ENCODE measurements at regions not wholly inside any gene's neighbourhood (a gene's known extent, or its start where the extent isn't known, plus 50 kb on each side); places are given as distances from the start of the nearest gene placed in this dataset.

GRCh38 chr1:157247005-157247763, 109.0 kb upstream of the ETV3 start:
- Histone ChIP-seq H3F3A (ENCODE audit: control insufficient read depth, insufficient read depth) (no peaks in the 10 kb centered on the region), H3K9me3 (ENCODE audit: control insufficient read depth, insufficient read depth, low read length) (no peaks in the 10 kb centered on the region), H3K4me3 (ENCODE audit: low read length) (no peak overlapping the region), H3K79me2 (ENCODE audit: control insufficient read depth, low read length) (no peaks in the 10 kb centered on the region), H3K27me3 (ENCODE audit: control insufficient read depth, low read length) (peaks cover 3% of the 10 kb centered on the region; the same call in 1 of the 2 replicates), H3K4me1 (ENCODE audit: control insufficient read depth, low read length) (no peaks in the 10 kb centered on the region), H3K27ac (ENCODE audit: low read depth, low read length) (no peak overlapping the region), H3K4me2 (ENCODE audit: low read length) (no peak overlapping the region), H3K36me3 (ENCODE audit: control insufficient read depth, low read length) (no peaks in the 10 kb centered on the region), H4K20me1 (ENCODE audit: control insufficient read depth, insufficient read depth, low read depth, low read length) (no peaks in the 10 kb centered on the region), H3K9me2 (replicated peaks; ENCODE audit: control insufficient read depth, low read length) (no peaks in the 10 kb centered on the region)
- TF ChIP-seq CTCF (IDR thresholded peaks at IDR 0.05; ENCODE audit: low read depth, low read length, poor library complexity, severe bottlenecking) (no peak), EZH2phosphoT487 (IDR thresholded peaks at IDR 0.05; ENCODE audit: borderline replicate concordance, low read length) (no peak)

- Histone ChIP-seq H3K4me3 (ENCODE audit: low read length) (no peak overlapping the region), H3K9me3 (ENCODE audit: control insufficient read depth, insufficient read depth, low read length) (no peaks in the 10 kb centered on the region), H3K9me2 (replicated peaks; ENCODE audit: control insufficient read depth, low read length) (no peaks in the 10 kb centered on the region), H3F3A (ENCODE audit: control insufficient read depth, insufficient read depth) (no peaks in the 10 kb centered on the region), H3K79me2 (ENCODE audit: control insufficient read depth, low read length) (no peaks in the 10 kb centered on the region), H3K27ac (ENCODE audit: low read depth, low read length) (no peak overlapping the region), H3K4me1 (ENCODE audit: control insufficient read depth, low read length) (no peaks in the 10 kb centered on the region), H4K20me1 (ENCODE audit: control insufficient read depth, insufficient read depth, low read depth, low read length) (no peaks in the 10 kb centered on the region), H3K27me3 (ENCODE audit: control insufficient read depth, low read length) (no peaks in the 10 kb centered on the region), H3K4me2 (ENCODE audit: low read length) (no peak overlapping the region), H3K36me3 (ENCODE audit: control insufficient read depth, low read length) (no peaks in the 10 kb centered on the region)
- TF ChIP-seq CTCF (IDR thresholded peaks at IDR 0.05; ENCODE audit: low read depth, low read length, poor library complexity, severe bottlenecking) (no peak), EZH2phosphoT487 (IDR thresholded peaks at IDR 0.05; ENCODE audit: borderline replicate concordance, low read length) (no peak)
These were observed 107.6 kb upstream of the ETV3 start for GRCh38 chr1:157245823-157246222.

- no peaks in the 10 kb centered on the region for H3K36me3 ChIP-seq (ENCODE audit: control insufficient read depth, low read length)
- H4K20me1 ChIP-seq (ENCODE audit: control insufficient read depth, insufficient read depth, low read depth, low read length) = no peaks in the 10 kb centered on the region
- H3K79me2 ChIP-seq (ENCODE audit: control insufficient read depth, low read length) = no peaks in the 10 kb centered on the region
- no peak for TF ChIP-seq EZH2phosphoT487 (IDR thresholded peaks at IDR 0.05; ENCODE audit: borderline replicate concordance, low read length)
- H3K4me1 ChIP-seq (ENCODE audit: control insufficient read depth, low read length) = no peaks in the 10 kb centered on the region
- H3K4me3 ChIP-seq (ENCODE audit: low read length) = no peak overlapping the region
- H3K4me2 ChIP-seq (ENCODE audit: low read length) = no peak overlapping the region
- no peaks in the 10 kb centered on the region for H3F3A ChIP-seq (ENCODE audit: control insufficient read depth, insufficient read depth)
- H3K27me3 ChIP-seq (ENCODE audit: control insufficient read depth, low read length) = peaks cover 13% of the 10 kb centered on the region; the same call in 1 of the 2 replicates
- no peaks in the 10 kb centered on the region for H3K9me2 ChIP-seq (replicated peaks; ENCODE audit: control insufficient read depth, low read length)
- H3K27ac ChIP-seq (ENCODE audit: low read depth, low read length) = no peak overlapping the region
- H3K9me3 ChIP-seq (ENCODE audit: control insufficient read depth, insufficient read depth, low read length) = no peaks in the 10 kb centered on the region
These were observed 103.0 kb upstream of the ETV3 start for GRCh38 chr1:157241185-157241538.

GRCh38 chr1:157240495-157241184, 102.4 kb upstream of the ETV3 start:
- no peaks in the 10 kb centered on the region for H4K20me1 ChIP-seq (ENCODE audit: control insufficient read depth, insufficient read depth, low read depth, low read length)
- H3K9me3 ChIP-seq (ENCODE audit: control insufficient read depth, insufficient read depth, low read length) = no peaks in the 10 kb centered on the region
- no peak overlapping the region for H3K4me3 ChIP-seq (ENCODE audit: low read length)
- H3K4me2 ChIP-seq (ENCODE audit: low read length) = no peak overlapping the region
- peaks cover 13% of the 10 kb centered on the region; the same call in 1 of the 2 replicates for H3K27me3 ChIP-seq (ENCODE audit: control insufficient read depth, low read length)
- no peaks in the 10 kb centered on the region for H3K9me2 ChIP-seq (replicated peaks; ENCODE audit: control insufficient read depth, low read length)
- no peaks in the 10 kb centered on the region for H3K4me1 ChIP-seq (ENCODE audit: control insufficient read depth, low read length)
- H3K36me3 ChIP-seq (ENCODE audit: control insufficient read depth, low read length) = no peaks in the 10 kb centered on the region
- H3K27ac ChIP-seq (ENCODE audit: low read depth, low read length) = no peak overlapping the region
- H3F3A ChIP-seq (ENCODE audit: control insufficient read depth, insufficient read depth) = no peaks in the 10 kb centered on the region
- H3K79me2 ChIP-seq (ENCODE audit: control insufficient read depth, low read length) = no peaks in the 10 kb centered on the region
- no peak for TF ChIP-seq CTCF (IDR thresholded peaks at IDR 0.05; ENCODE audit: low read depth, low read length, poor library complexity, severe bottlenecking)
- TF ChIP-seq EZH2phosphoT487 (IDR thresholded peaks at IDR 0.05; ENCODE audit: borderline replicate concordance, low read length) = no peak
